Body of pancreas (tissue), 4 donors: ENCODE measurements at regions not wholly inside any gene's neighbourhood (a gene's known extent, or its start where the extent isn't known, plus 50 kb on each side); places are given as distances from the start of the nearest gene placed in this dataset.

Source experiments
- POLR2A ChIP-seq, 3 donors: fragments of 450-650 bp; IDR thresholded peaks; one replicate each; pipeline ENCODE4 v1.6.1; 2016; ENCODE audit warnings: antibody characterized with exemption in 3 of 3, mild to moderate bottlenecking in 2 of 3
- TF ChIP-seq, protein P1 (sequence below), 7 experiments: fragments of 450-650 bp in 4 of 7; fragments of 200-600 bp in 3 of 7; sonication (generic) in 3 of 7; IDR thresholded peaks; one replicate each; pipeline ENCODE4 v1.5.1; 2016 to 2019; ENCODE audit warnings: antibody characterized with exemption in 7 of 7

DNA sequence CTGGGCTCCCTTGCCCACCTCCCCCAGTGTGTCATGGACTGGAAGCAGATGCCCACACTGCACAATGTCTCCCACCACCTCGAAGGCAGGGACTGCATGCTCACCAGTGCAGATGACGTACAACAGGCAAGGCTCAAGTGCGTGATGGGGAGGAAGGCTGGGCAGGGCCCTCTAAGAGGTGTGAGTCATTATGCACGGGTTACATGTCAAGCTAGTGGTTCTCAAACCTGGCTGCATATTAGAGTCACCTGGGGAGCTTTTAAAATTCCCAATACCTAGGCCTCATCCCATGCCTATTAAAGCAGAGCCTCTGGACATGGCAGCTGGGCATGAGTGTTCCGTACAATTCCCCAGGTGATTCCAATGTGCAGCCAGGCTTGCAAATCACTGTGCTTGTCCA, 137.9 kb upstream of the NGF start:
- TF ChIP-seq, protein P1, sequence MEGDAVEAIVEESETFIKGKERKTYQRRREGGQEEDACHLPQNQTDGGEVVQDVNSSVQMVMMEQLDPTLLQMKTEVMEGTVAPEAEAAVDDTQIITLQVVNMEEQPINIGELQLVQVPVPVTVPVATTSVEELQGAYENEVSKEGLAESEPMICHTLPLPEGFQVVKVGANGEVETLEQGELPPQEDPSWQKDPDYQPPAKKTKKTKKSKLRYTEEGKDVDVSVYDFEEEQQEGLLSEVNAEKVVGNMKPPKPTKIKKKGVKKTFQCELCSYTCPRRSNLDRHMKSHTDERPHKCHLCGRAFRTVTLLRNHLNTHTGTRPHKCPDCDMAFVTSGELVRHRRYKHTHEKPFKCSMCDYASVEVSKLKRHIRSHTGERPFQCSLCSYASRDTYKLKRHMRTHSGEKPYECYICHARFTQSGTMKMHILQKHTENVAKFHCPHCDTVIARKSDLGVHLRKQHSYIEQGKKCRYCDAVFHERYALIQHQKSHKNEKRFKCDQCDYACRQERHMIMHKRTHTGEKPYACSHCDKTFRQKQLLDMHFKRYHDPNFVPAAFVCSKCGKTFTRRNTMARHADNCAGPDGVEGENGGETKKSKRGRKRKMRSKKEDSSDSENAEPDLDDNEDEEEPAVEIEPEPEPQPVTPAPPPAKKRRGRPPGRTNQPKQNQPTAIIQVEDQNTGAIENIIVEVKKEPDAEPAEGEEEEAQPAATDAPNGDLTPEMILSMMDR (IDR thresholded peaks at IDR 0.05), result no peak
- TF ChIP-seq POLR2A (IDR thresholded peaks at IDR 0.05), result no peak
